ENCODE measurements at regions not wholly inside any gene's neighbourhood (a gene's known extent, or its start where the extent isn't known, plus 50 kb on each side); places are given as distances from the start of the nearest gene placed in this dataset.

GRCh38 chr10:29688230-29688661, 53.5 kb upstream of the SVIL start:
- no peak for DNase-seq (ENCODE audit: low read depth in 2 of 2)

GRCh38 chr10:29687421-29688164, 52.8 kb upstream of the SVIL start:
- DNase-seq (ENCODE audit: low read depth in 2 of 2): no peak

- DNase-seq (ENCODE audit: low read depth in 2 of 2): no peak
Measured at GRCh38 chr10:29685506-29685905, 50.7 kb upstream of the SVIL start.
